ENCODE measurements at regions not wholly inside any gene's neighbourhood (a gene's known extent, or its start where the extent isn't known, plus 50 kb on each side); places are given as distances from the start of the nearest gene placed in this dataset.
"Not testable (repeated sequence)": the region's sequence is repeated elsewhere in the genome, so short reads cannot be mapped to it uniquely, and the experiment has no call there.

DNA sequence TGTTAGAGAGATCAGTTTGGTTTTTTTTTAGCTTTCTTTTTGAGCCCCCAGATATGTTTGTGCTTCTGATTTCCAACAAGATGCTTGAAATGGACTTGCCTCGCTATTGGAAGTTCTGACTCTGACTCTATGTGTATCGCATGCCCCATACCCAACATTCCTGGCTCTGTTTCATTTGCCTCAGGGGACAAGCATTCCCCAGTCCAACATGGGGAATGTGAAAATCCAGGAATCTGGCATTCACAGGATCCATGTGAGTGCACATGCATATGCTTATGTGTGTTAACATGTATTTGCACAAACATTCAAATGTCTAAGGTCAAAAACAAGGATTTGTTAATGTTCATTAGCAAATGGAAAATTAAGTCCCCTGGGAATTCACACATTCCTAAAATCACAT is 233.9 kb downstream of the TLR4 start:
- Histone ChIP-seq H3K27me3 (ENCODE audit: control insufficient read depth, insufficient read depth, low read length) (no peaks in the 10 kb centered on the region), H3K4me1 (ENCODE audit: control insufficient read depth, insufficient read depth, low read length) (no peaks in the 10 kb centered on the region), H3K36me3 (ENCODE audit: control insufficient read depth, insufficient read depth, low read length) (no peaks in the 10 kb centered on the region), H3K4me3 (ENCODE audit: low read length) (no peak overlapping the region), H3K9me3 (ENCODE audit: control insufficient read depth, insufficient read depth, low read length) (no peaks in the 10 kb centered on the region), H3K27ac (ENCODE audit: low read length) (no peak overlapping the region)
- Mint-ChIP-seq H3K9me3 (peaks cover 2 to 4% of the 10 kb centered on the region in 2 donors), H3K27me3 (ENCODE audit: low read depth in 2 of 2) (no peaks in the 10 kb centered on the region), H3K4me1 (no peaks in the 10 kb centered on the region), H3K4me3 (no peak overlapping the region), H3K36me3 (no peaks in the 10 kb centered on the region), H3K27ac (no peak overlapping the region)
- 95% methylated on average over 2 of the region's 2 CpGs for WGBS (ENCODE audit: insufficient coverage)
- ATAC-seq (no peak), DNase-seq (no peak)
- intact Hi-C loops (cut with micrococcal nuclease): no loop called here
- TF ChIP-seq, protein P1, sequence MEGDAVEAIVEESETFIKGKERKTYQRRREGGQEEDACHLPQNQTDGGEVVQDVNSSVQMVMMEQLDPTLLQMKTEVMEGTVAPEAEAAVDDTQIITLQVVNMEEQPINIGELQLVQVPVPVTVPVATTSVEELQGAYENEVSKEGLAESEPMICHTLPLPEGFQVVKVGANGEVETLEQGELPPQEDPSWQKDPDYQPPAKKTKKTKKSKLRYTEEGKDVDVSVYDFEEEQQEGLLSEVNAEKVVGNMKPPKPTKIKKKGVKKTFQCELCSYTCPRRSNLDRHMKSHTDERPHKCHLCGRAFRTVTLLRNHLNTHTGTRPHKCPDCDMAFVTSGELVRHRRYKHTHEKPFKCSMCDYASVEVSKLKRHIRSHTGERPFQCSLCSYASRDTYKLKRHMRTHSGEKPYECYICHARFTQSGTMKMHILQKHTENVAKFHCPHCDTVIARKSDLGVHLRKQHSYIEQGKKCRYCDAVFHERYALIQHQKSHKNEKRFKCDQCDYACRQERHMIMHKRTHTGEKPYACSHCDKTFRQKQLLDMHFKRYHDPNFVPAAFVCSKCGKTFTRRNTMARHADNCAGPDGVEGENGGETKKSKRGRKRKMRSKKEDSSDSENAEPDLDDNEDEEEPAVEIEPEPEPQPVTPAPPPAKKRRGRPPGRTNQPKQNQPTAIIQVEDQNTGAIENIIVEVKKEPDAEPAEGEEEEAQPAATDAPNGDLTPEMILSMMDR (IDR thresholded peaks at IDR 0.05): no peak

DNA sequence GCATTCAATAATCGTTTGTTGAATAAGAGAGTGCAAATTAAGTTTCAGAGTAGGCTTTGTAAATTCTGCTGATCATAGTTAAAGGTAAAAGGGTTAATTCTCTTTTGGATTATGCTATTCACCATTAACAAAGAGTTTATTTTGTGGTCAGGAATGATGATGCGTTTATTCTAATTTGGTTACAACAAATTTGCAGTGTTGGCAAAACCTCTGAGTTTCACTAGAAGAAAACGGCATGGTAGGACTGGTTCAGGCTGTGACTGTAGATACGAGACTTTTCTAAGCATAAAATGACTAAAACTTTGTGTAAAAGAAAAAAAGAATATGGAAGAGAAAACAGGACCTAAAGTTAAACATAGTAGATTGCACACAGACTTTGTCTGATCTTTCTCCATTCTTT is 234.7 kb downstream of the TLR4 start:
- H3K9me3 ChIP-seq (ENCODE audit: control insufficient read depth, insufficient read depth, low read length): no peaks in the 10 kb centered on the region
- H3K4me1 ChIP-seq (ENCODE audit: control insufficient read depth, insufficient read depth, low read length): no peaks in the 10 kb centered on the region
- Mint-ChIP-seq H3K27ac (no peak overlapping the region), H3K4me3 (no peak overlapping the region), H3K9me3 (peaks cover 2 to 3% of the 10 kb centered on the region in 2 donors), H3K4me1 (no peaks in the 10 kb centered on the region), H3K27me3 (ENCODE audit: low read depth in 2 of 2) (no peaks in the 10 kb centered on the region), H3K36me3 (no peaks in the 10 kb centered on the region)
- intact Hi-C loops (cut with micrococcal nuclease): no loop called here
- no peak overlapping the region for H3K4me3 ChIP-seq (ENCODE audit: low read length)
- H3K36me3 ChIP-seq (ENCODE audit: control insufficient read depth, insufficient read depth, low read length): no peaks in the 10 kb centered on the region
- no peak overlapping the region for H3K27ac ChIP-seq (ENCODE audit: low read length)
- 97% methylated on average over 4 of the region's 4 CpGs for WGBS (ENCODE audit: insufficient coverage)
- no peak for ATAC-seq
- TF ChIP-seq, protein P1 (IDR thresholded peaks at IDR 0.05): no peak
- no peak for DNase-seq
- no peaks in the 10 kb centered on the region for H3K27me3 ChIP-seq (ENCODE audit: control insufficient read depth, insufficient read depth, low read length)

GRCh38 chr9:117944750-117945149 is 240.5 kb downstream of the TLR4 start:
- H3K36me3 ChIP-seq (ENCODE audit: control insufficient read depth, insufficient read depth, low read length); H3K4me1 ChIP-seq (ENCODE audit: control insufficient read depth, insufficient read depth, low read length); H3K4me1 Mint-ChIP-seq; H3K4me3 ChIP-seq (ENCODE audit: low read length); H3K9me3 Mint-ChIP-seq; H3K27ac Mint-ChIP-seq; H3K9me3 ChIP-seq (ENCODE audit: control insufficient read depth, insufficient read depth, low read length); H3K27me3 ChIP-seq (ENCODE audit: control insufficient read depth, insufficient read depth, low read length); H3K4me3 Mint-ChIP-seq; H3K27me3 Mint-ChIP-seq (ENCODE audit: low read depth in 2 of 2); DNase-seq; H3K36me3 Mint-ChIP-seq; intact Hi-C loops (cut with micrococcal nuclease); H3K27ac ChIP-seq (ENCODE audit: low read length); ATAC-seq: not testable (repeated sequence)
- WGBS (ENCODE audit: insufficient coverage): 100% methylated on average over 2 of the region's 3 CpGs

DNA sequence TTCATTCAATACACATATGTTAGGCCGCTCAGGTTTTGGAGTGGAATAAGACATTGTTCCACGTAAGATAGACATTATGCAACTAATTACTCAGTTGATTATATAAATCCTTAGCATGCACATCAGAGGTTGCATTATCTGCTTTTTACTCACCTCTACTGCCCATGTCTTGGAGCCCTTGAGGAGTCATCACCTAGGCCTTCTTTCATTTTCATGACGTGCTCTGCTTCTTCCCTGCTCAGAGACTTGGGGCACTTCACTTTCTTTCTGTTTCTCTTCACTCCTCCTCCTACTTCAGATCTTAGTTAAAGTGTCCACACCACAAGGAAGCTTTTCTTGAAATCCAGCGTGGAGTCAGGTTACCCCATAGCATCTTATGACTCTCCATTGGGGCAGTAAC is 241.1 kb downstream of the TLR4 start:
- H3K36me3 ChIP-seq (ENCODE audit: control insufficient read depth, insufficient read depth, low read length): no peaks in the 10 kb centered on the region
- Mint-ChIP-seq H3K36me3 (no peaks in the 10 kb centered on the region), H3K27ac (no peak overlapping the region), H3K4me3 (no peak overlapping the region), H3K27me3 (ENCODE audit: low read depth in 2 of 2) (no peaks in the 10 kb centered on the region), H3K4me1 (no peaks in the 10 kb centered on the region), H3K9me3 (peaks cover 0 to 2% of the 10 kb centered on the region in 2 donors)
- DNase-seq (no peak), ATAC-seq (no peak)
- H3K27me3 ChIP-seq (ENCODE audit: control insufficient read depth, insufficient read depth, low read length): no peaks in the 10 kb centered on the region
- TF ChIP-seq, protein P1 (IDR thresholded peaks at IDR 0.05): no peak
- H3K4me1 ChIP-seq (ENCODE audit: control insufficient read depth, insufficient read depth, low read length): no peaks in the 10 kb centered on the region
- no peak overlapping the region for H3K27ac ChIP-seq (ENCODE audit: low read length)
- H3K9me3 ChIP-seq (ENCODE audit: control insufficient read depth, insufficient read depth, low read length): no peaks in the 10 kb centered on the region
- 76% methylated on average over 3 of the region's 4 CpGs for WGBS (ENCODE audit: insufficient coverage)
- intact Hi-C loops (cut with micrococcal nuclease): no loop called here
- H3K4me3 ChIP-seq (ENCODE audit: low read length): no peak overlapping the region

All from natural killer cell (primary cell).